ENCODE measurements at regions not wholly inside any gene's neighbourhood (a gene's known extent, or its start where the extent isn't known, plus 50 kb on each side); places are given as distances from the start of the nearest gene placed in this dataset.

- TF ChIP-seq CTCF (IDR thresholded peaks at IDR 0.05) (no peak), POLR2A (IDR thresholded peaks at IDR 0.05) (no peak)
These were observed 89.3 kb upstream of the AHI1 start for GRCh38 chr6:135586844-135587243.

All from thyroid gland (tissue), 4 donors.